PFSK-1 (cell line): ENCODE measurements at regions not wholly inside any gene's neighbourhood (a gene's known extent, or its start where the extent isn't known, plus 50 kb on each side); places are given as distances from the start of the nearest gene placed in this dataset.

ENCODE experiments used
- FOXP2 ChIP-seq: optimal IDR thresholded peaks from 2 replicates; pipeline ENCODE3; 2011; ENCODE audit warnings: borderline replicate concordance, control low read depth, inconsistent platforms; ENCODE audit not compliant: insufficient read depth; ENCODE audit errors: extremely low read length, extremely low read depth
- POLR2AphosphoS5 ChIP-seq: IDR thresholded peaks from 2 replicates; pipeline ENCODE4 v1.6.1; 2012; ENCODE audit warnings: low read depth, mild to moderate bottlenecking, control low read depth, low read length, moderate library complexity
- REST ChIP-seq, 2 experiments: IDR thresholded peaks; 2 replicates each; pipeline versions ENCODE4 v1.6.1 to v1.8.0; 2011 to 2012; ENCODE audit warnings: low read depth in 2 of 2, low read length in 2 of 2, control low read depth in 1 of 2, inconsistent platforms in 1 of 2, mild to moderate bottlenecking in 1 of 2, moderate library complexity in 1 of 2; ENCODE audit not compliant: insufficient read depth in 1 of 2
- SIN3A ChIP-seq: IDR thresholded peaks from 2 replicates; pipeline ENCODE4 v1.6.1; 2012; ENCODE audit warnings: mild to moderate bottlenecking, low read length, moderate library complexity, borderline replicate concordance; ENCODE audit not compliant: insufficient read depth

- no peak for TF ChIP-seq POLR2AphosphoS5
- no peak for TF ChIP-seq REST (IDR thresholded peaks at IDR 0.05; ENCODE audit: insufficient read depth in 1 of 2, low read depth in 2 of 2, low read length in 2 of 2)
- TF ChIP-seq FOXP2, result no peak
- no peak for TF ChIP-seq SIN3A
These were observed 49.9 kb upstream of the SLC14A2 start for GRCh38 chr18:45565280-45565970.
